CD4-positive, alpha-beta T cell treated with Interleukin-6 for 4 hours (primary cell): ENCODE measurements at regions not wholly inside any gene's neighbourhood (a gene's known extent, or its start where the extent isn't known, plus 50 kb on each side); places are given as distances from the start of the nearest gene placed in this dataset.

Experiments
- DNase-seq: peaks from one replicate; pipeline ENCODE4 v3.0.0-alpha.2; 2020; ENCODE audit warnings: mixed read lengths

GRCh38 chr12:125919856-125920470 is 854.7 kb downstream of the AACS start:
- no peak for DNase-seq

GRCh38 chr12:125922330-125922729 is 857.1 kb downstream of the AACS start:
- no peak for DNase-seq

GRCh38 chr12:125936502-125936901 is 871.3 kb downstream of the AACS start:
- DNase-seq = no peak

- DNase-seq = no peak
Observed at GRCh38 chr12:125944446-125944845, 879.2 kb downstream of the AACS start.

GRCh38 chr12:125949471-125949870 is 884.2 kb downstream of the AACS start:
- no peak for DNase-seq

- DNase-seq = no peak
Observed at GRCh38 chr12:125954362-125954761, 889.1 kb downstream of the AACS start.

- no peak for DNase-seq
Observed at GRCh38 chr12:125956186-125956585, 891.0 kb downstream of the AACS start.

- DNase-seq = no peak
Observed at GRCh38 chr12:125966641-125967040, 901.4 kb downstream of the AACS start.

- DNase-seq = no peak
Observed at GRCh38 chr12:125968413-125968812, 903.2 kb downstream of the AACS start.

- DNase-seq = no peak
Observed at GRCh38 chr12:125971981-125972380, 906.7 kb downstream of the AACS start.

- no peak for DNase-seq
Observed at GRCh38 chr12:125978286-125978685, 913.1 kb downstream of the AACS start.

- DNase-seq = no peak
Observed at GRCh38 chr12:125981610-125982253, 916.5 kb downstream of the AACS start.

- peak; percentile 9 for DNase-seq
Observed at GRCh38 chr12:125983094-125983783, 918.0 kb downstream of the AACS start.

- no peak for DNase-seq
Observed at GRCh38 chr12:125983784-125984500, 918.7 kb downstream of the AACS start.

- DNase-seq = no peak
Observed at GRCh38 chr12:125988545-125988944, 923.3 kb downstream of the AACS start.

- no peak for DNase-seq
Observed at GRCh38 chr12:125989696-125990095, 924.5 kb downstream of the AACS start.

GRCh38 chr12:125996443-125996842 is 931.2 kb downstream of the AACS start:
- DNase-seq = no peak

- DNase-seq = no peak
Observed at GRCh38 chr12:125999628-126000027, 934.4 kb downstream of the AACS start.

GRCh38 chr12:126019385-126019784 is 954.1 kb downstream of the AACS start:
- no peak for DNase-seq

GRCh38 chr12:126021675-126022074 is 956.4 kb downstream of the AACS start:
- no peak for DNase-seq

- no peak for DNase-seq
Observed at GRCh38 chr12:126027825-126028224, 962.6 kb downstream of the AACS start.

- DNase-seq = no peak
Observed at GRCh38 chr12:126030573-126030972, 965.3 kb downstream of the AACS start.

- no peak for DNase-seq
Observed at GRCh38 chr12:126033751-126034150, 968.5 kb downstream of the AACS start.

GRCh38 chr12:126036348-126036747 is 971.1 kb downstream of the AACS start:
- no peak for DNase-seq
